ENCODE measurements at regions not wholly inside any gene's neighbourhood (a gene's known extent, or its start where the extent isn't known, plus 50 kb on each side); places are given as distances from the start of the nearest gene placed in this dataset.

GRCh38 chr9:117612317-117612716 is 91.9 kb upstream of the TLR4 start:
- ATAC-seq (ENCODE audit: low read depth), result no peak

DNA sequence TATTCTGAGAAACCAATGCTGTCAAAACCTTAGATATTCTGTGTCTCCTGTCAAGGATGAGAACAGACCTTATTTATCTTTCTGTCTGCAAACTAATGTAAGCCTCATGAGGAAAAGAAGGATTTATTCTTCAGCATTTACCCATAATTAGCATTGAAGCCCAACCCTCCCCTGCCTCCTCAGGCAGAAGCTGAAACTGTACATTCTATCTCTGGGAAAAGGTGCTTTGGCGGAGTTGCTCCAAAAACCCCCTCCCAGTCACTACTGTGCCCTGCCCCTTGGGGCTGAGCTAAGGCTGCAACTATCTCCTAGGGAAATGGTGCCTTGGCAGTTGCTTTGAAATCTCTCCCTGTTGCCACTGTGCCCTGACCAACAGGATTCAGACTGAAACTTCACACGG is 106.2 kb upstream of the TLR4 start:
- no peak for ATAC-seq (ENCODE audit: low read depth)
- no peaks in the 10 kb centered on the region for H3K9me3 ChIP-seq (ENCODE audit: severe bottlenecking)
- no peak overlapping the region for H3K27ac ChIP-seq (ENCODE audit: poor library complexity, severe bottlenecking)
- H3K4me1 ChIP-seq (ENCODE audit: insufficient read depth, poor library complexity, severe bottlenecking), result no peaks in the 10 kb centered on the region
- no peak for TF ChIP-seq CTCF (IDR thresholded peaks at IDR 0.05; ENCODE audit: poor library complexity, severe bottlenecking)
- no peak for DNase-seq (ENCODE audit: low spot score)
- H3K27me3 ChIP-seq (ENCODE audit: insufficient read depth, poor library complexity, severe bottlenecking), result no peaks in the 10 kb centered on the region
- H3K4me3 ChIP-seq (ENCODE audit: severe bottlenecking), result no peak overlapping the region
- H3K36me3 ChIP-seq (ENCODE audit: low read depth), result no peaks in the 10 kb centered on the region

More at GRCh38 chr9:117612317-117612716, 91.9 kb upstream of the TLR4 start:
- Histone ChIP-seq H3K4me3 (ENCODE audit: severe bottlenecking) (no peak overlapping the region), H3K4me1 (ENCODE audit: insufficient read depth, poor library complexity, severe bottlenecking) (no peaks in the 10 kb centered on the region), H3K27ac (ENCODE audit: poor library complexity, severe bottlenecking) (no peak overlapping the region), H3K27me3 (ENCODE audit: insufficient read depth, poor library complexity, severe bottlenecking) (no peaks in the 10 kb centered on the region), H3K9me3 (ENCODE audit: severe bottlenecking) (no peaks in the 10 kb centered on the region), H3K36me3 (ENCODE audit: low read depth) (no peaks in the 10 kb centered on the region)
- no peak for DNase-seq (ENCODE audit: low spot score)
- no peak for TF ChIP-seq CTCF (IDR thresholded peaks at IDR 0.05; ENCODE audit: poor library complexity, severe bottlenecking)

DNA sequence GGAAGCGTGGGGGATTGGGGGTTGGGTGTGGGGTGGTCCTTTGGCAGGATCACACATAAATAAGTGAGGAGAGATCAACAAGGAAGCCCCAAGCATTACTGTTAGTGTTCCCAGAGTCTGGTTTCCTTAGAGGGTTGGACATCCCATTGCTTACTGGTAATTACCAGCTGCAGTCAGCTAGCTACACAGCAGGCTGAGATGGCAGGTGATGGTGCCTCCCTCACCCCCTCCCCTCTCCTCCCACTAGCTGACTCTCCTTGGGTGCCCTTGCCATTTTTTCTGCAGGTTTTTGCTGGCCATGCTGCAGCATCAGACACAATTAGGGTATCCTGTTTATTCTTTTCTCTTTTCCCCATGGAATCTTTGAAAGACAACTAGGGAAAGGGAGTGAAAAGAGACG is 107.5 kb upstream of the TLR4 start:
- no peak for DNase-seq (ENCODE audit: low spot score)
- Histone ChIP-seq H3K4me3 (ENCODE audit: severe bottlenecking) (no peak overlapping the region), H3K27me3 (ENCODE audit: insufficient read depth, poor library complexity, severe bottlenecking) (no peaks in the 10 kb centered on the region), H3K4me1 (ENCODE audit: insufficient read depth, poor library complexity, severe bottlenecking) (no peaks in the 10 kb centered on the region), H3K27ac (ENCODE audit: poor library complexity, severe bottlenecking) (no peak overlapping the region), H3K36me3 (ENCODE audit: low read depth) (no peaks in the 10 kb centered on the region), H3K9me3 (ENCODE audit: severe bottlenecking) (no peaks in the 10 kb centered on the region)
- TF ChIP-seq CTCF (IDR thresholded peaks at IDR 0.05; ENCODE audit: poor library complexity, severe bottlenecking), result no peak
- ATAC-seq (ENCODE audit: low read depth), result no peak

DNA sequence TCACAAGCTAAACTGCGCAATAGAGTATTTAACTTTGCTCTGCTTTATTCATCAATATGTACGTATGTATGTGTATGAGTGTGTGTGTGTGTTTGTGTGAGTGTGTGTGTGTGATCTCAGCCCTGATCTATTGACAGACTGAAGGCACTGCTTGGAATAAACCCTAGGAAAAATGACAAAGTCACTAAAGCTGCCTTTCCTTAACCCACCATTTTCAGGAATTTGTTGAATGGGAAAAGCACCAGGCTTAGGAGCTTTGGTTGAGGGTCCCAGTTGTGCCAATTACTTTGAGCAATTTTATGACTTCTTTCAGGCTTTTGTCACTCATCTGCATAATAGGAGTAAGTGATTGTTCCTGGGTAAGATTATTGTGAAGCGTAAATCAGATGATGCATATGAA is 108.6 kb upstream of the TLR4 start:
- no peak for ATAC-seq (ENCODE audit: low read depth)
- H3K4me1 ChIP-seq (ENCODE audit: insufficient read depth, poor library complexity, severe bottlenecking), result no peaks in the 10 kb centered on the region

DNA sequence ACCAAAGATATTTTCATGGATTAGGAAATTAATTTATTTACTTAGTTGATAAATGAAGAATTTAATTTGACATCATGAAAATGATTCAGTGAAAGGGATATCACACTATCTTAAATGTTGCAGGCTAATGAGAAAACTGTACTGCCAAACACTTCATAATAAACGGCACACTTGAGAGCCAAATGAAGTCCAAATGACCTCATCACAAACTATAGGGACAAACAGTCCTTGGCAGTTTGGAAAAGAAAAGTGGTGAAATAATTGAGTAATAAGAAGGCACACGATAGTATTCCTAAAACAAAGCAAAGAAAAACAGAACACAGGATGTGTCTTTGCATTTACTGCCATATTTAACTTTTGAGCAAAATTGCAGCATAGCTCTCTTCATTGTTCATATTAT is 116.9 kb upstream of the TLR4 start:
- Histone ChIP-seq H3K36me3 (ENCODE audit: low read depth) (no peaks in the 10 kb centered on the region), H3K27me3 (ENCODE audit: insufficient read depth, poor library complexity, severe bottlenecking) (no peaks in the 10 kb centered on the region), H3K4me1 (ENCODE audit: insufficient read depth, poor library complexity, severe bottlenecking) (no peaks in the 10 kb centered on the region), H3K9me3 (ENCODE audit: severe bottlenecking) (no peaks in the 10 kb centered on the region), H3K4me3 (ENCODE audit: severe bottlenecking) (no peak overlapping the region), H3K27ac (ENCODE audit: poor library complexity, severe bottlenecking) (no peak overlapping the region)
- no peak for DNase-seq (ENCODE audit: low spot score)
- no peak for TF ChIP-seq CTCF (IDR thresholded peaks at IDR 0.05; ENCODE audit: poor library complexity, severe bottlenecking)
- ATAC-seq (ENCODE audit: low read depth), result no peak

More for the DNA sequence above, 108.6 kb upstream of the TLR4 start:
- Histone ChIP-seq H3K36me3 (ENCODE audit: low read depth) (no peaks in the 10 kb centered on the region), H3K4me3 (ENCODE audit: severe bottlenecking) (no peak overlapping the region), H3K9me3 (ENCODE audit: severe bottlenecking) (no peaks in the 10 kb centered on the region), H3K27ac (ENCODE audit: poor library complexity, severe bottlenecking) (no peak overlapping the region), H3K27me3 (ENCODE audit: insufficient read depth, poor library complexity, severe bottlenecking) (no peaks in the 10 kb centered on the region)
- TF ChIP-seq CTCF (IDR thresholded peaks at IDR 0.05; ENCODE audit: poor library complexity, severe bottlenecking), result no peak
- DNase-seq (ENCODE audit: low spot score), result no peak

Data from RWPE2 (cell line).